PC-3 (cell line): ENCODE measurements at regions not wholly inside any gene's neighbourhood (a gene's known extent, or its start where the extent isn't known, plus 50 kb on each side); places are given as distances from the start of the nearest gene placed in this dataset.

Source experiments
- ATAC-seq: fragments of 200-7000 bp; cut with Tn5 transposase; 2 replicates; pipeline ENCODE4 v1.9.1; 2020; ENCODE audit warnings: mild to moderate bottlenecking, moderate library complexity
- BruUV-seq: library from RNA; stranded (reverse); fragments of 400-500 nt; replicated peaks from 2 replicates; lab custom pipeline; 2021; lab: Mats Ljungman, UMichigan
- CTCF ChIA-PET: fragments of 300-600 bp; sonication (Branson Sonifier 250); formaldehyde crosslinking; loops from one replicate; lab custom pipeline; 2022; ENCODE audit warnings: antibody characterized with exemption; lab: Charles Lee
- POLR2A ChIA-PET: fragments of 300-600 bp; sonication (Branson Sonifier 250); formaldehyde crosslinking; loops from one replicate; lab custom pipeline; 2022; ENCODE audit warnings: antibody characterized with exemption; ENCODE audit not compliant: unreplicated experiment; lab: Charles Lee
- DNase-seq: peaks from one replicate; pipeline ENCODE4 v3.0.0-alpha.2; 2015
- H2AFZ ChIP-seq: fragments of 300-600 bp; sonication (generic); 2 replicates; pipeline ENCODE4 v1.6.0; 2016; ENCODE audit warnings: antibody characterized with exemption, low read length
- H3F3A ChIP-seq: fragments of 300-600 bp; sonication (generic); one replicate; pipeline ENCODE4 v1.6.0; 2017; ENCODE audit warnings: antibody characterized with exemption, low read length, control low read depth, mild to moderate bottlenecking; ENCODE audit not compliant: unreplicated experiment
- H3K27ac ChIP-seq: fragments of 300-600 bp; sonication (generic); 2 replicates; pipeline ENCODE4 v1.5.1; 2016; ENCODE audit warnings: mild to moderate bottlenecking, low read length
- H3K27me3 ChIP-seq: fragments of 300-600 bp; sonication (generic); 2 replicates; pipeline ENCODE4 v1.6.1; 2016; ENCODE audit warnings: low read length, mixed read lengths
- H3K36me3 ChIP-seq: fragments of 300-600 bp; sonication (generic); 2 replicates; pipeline ENCODE4 v1.6.1; 2016; ENCODE audit warnings: low read depth, mixed run types, low read length, mixed read lengths
- H3K4me1 ChIP-seq: fragments of 300-600 bp; sonication (generic); 2 replicates; pipeline ENCODE4 v1.5.1; 2016; ENCODE audit warnings: low read length; ENCODE audit not compliant: insufficient read depth
- H3K4me2 ChIP-seq: fragments of 300-600 bp; sonication (generic); 2 replicates; pipeline ENCODE4 v1.6.0; 2016; ENCODE audit warnings: low read length
- H3K4me3 ChIP-seq: fragments of 300-600 bp; sonication (generic); 2 replicates; pipeline ENCODE4 v1.5.1; 2016; ENCODE audit warnings: mild to moderate bottlenecking, low read length, mixed read lengths
- H3K79me2 ChIP-seq: fragments of 300-600 bp; sonication (generic); 2 replicates; pipeline ENCODE4 v1.6.1; 2017; ENCODE audit warnings: low read length, mixed read lengths
- H3K9ac ChIP-seq: fragments of 300-600 bp; sonication (generic); 2 replicates; pipeline ENCODE4 v1.6.0; 2016; ENCODE audit warnings: mild to moderate bottlenecking, low read length
- H3K9me2 ChIP-seq: fragments of 300-600 bp; sonication (generic); replicated peaks from 2 replicates; pipeline ENCODE4 v1.6.1; 2016; ENCODE audit warnings: mixed run types, low read length, mixed read lengths
- H3K9me3 ChIP-seq: fragments of 300-600 bp; sonication (generic); 2 replicates; pipeline ENCODE4 v1.6.1; 2016; ENCODE audit warnings: low read length, mixed read lengths
- H4K20me1 ChIP-seq: fragments of 300-600 bp; sonication (generic); 2 replicates; pipeline ENCODE4 v1.6.1; 2016; ENCODE audit warnings: low read length, mixed read lengths
- EZH2 ChIP-seq: fragments of 300-600 bp; sonication (generic); IDR thresholded peaks from one replicate; pipeline ENCODE4 v1.6.1; 2017; ENCODE audit warnings: antibody characterized with exemption, mild to moderate bottlenecking, low read length; ENCODE audit not compliant: unreplicated experiment
- EZH2phosphoT487 ChIP-seq: fragments of 300-600 bp; sonication (generic); IDR thresholded peaks from 2 replicates; pipeline ENCODE4 v1.6.1; 2018; ENCODE audit warnings: mild to moderate bottlenecking, antibody characterized with exemption, low read length, borderline replicate concordance
- intact Hi-C: fragments of 100-400 bp; cut with micrococcal nuclease; formaldehyde crosslinking; loops from 2 replicates; pipeline ENCODE4 v1.9.0; 2023
- TF ChIP-seq, protein P1 (sequence below): fragments of 300-600 bp; sonication (generic); conservative IDR thresholded peaks from 2 replicates; pipeline ENCODE4 v1.5.1; 2017; ENCODE audit warnings: antibody characterized with exemption, low read depth, mild to moderate bottlenecking, low read length

DNA sequence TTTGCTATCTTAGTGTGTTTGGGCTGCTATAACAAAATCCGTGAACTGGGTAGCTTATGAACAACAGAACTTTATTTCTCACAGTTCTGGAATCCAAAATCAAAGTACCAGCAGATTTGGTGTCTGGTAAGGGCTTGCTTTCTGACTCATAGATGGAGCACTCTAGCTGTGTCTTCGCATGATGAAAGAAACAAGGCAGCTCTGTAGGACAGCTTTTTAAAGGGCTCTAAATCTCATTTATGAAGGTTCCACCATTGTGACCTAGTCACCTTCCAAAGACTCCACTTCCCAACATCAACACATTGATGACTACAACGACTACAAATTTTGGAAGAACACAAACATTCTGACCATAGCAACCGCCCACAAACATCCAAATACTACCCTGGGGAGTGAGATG lies 158.6 kb upstream of the LCORL start:
- TF ChIP-seq EZH2 (no peak), EZH2phosphoT487 (no peak)
- TF ChIP-seq, protein P1, sequence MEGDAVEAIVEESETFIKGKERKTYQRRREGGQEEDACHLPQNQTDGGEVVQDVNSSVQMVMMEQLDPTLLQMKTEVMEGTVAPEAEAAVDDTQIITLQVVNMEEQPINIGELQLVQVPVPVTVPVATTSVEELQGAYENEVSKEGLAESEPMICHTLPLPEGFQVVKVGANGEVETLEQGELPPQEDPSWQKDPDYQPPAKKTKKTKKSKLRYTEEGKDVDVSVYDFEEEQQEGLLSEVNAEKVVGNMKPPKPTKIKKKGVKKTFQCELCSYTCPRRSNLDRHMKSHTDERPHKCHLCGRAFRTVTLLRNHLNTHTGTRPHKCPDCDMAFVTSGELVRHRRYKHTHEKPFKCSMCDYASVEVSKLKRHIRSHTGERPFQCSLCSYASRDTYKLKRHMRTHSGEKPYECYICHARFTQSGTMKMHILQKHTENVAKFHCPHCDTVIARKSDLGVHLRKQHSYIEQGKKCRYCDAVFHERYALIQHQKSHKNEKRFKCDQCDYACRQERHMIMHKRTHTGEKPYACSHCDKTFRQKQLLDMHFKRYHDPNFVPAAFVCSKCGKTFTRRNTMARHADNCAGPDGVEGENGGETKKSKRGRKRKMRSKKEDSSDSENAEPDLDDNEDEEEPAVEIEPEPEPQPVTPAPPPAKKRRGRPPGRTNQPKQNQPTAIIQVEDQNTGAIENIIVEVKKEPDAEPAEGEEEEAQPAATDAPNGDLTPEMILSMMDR: no peak
- Histone ChIP-seq H3K27me3 (no peaks in the 10 kb centered on the region), H3K9me2 (no peaks in the 10 kb centered on the region), H3K36me3 (no peaks in the 10 kb centered on the region), H3K4me3 (no peak overlapping the region), H3K4me1 (no peaks in the 10 kb centered on the region), H2AFZ (no peak overlapping the region), H3F3A (no peaks in the 10 kb centered on the region), H4K20me1 (no peaks in the 10 kb centered on the region), H3K79me2 (no peaks in the 10 kb centered on the region), H3K4me2 (no peak overlapping the region), H3K9ac (no peak overlapping the region), H3K27ac (no peak overlapping the region), H3K9me3 (no peaks in the 10 kb centered on the region)
- no peak for DNase-seq
- ATAC-seq: no peak
- ChIA-PET CTCF (no interaction called here), POLR2A (no interaction called here)
- intact Hi-C loops: no loop called here
- BruUV-seq: no TSS peak

DNA sequence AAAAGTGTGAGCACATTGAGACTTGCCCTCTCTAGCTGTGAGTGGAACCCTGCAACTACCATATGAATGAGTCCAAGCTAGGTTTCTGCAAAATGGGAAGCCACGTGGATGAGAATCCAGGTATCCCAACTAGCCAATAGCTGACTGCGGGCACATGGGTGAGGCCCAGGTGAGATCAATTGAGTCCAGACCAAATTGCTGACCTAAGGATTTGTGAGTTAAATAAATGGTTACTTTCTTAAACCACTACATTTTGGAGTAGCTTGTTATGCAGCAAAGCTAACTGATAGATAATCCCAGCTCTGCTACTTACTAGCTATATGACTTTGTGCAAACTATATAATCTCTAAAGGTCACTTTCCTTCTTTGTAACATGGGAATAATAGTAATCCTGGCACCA lies 150.3 kb upstream of the LCORL start:
- H3K27ac ChIP-seq: no peak overlapping the region
- H3F3A ChIP-seq: no peaks in the 10 kb centered on the region
- H3K9ac ChIP-seq: no peak overlapping the region
- no peaks in the 10 kb centered on the region for H4K20me1 ChIP-seq
- ATAC-seq (no peak), DNase-seq (no peak)
- no peak overlapping the region for H3K4me3 ChIP-seq
- no peaks in the 10 kb centered on the region for H3K9me3 ChIP-seq
- H2AFZ ChIP-seq: no peak overlapping the region
- intact Hi-C loops: no loop called here
- H3K27me3 ChIP-seq: peaks cover 24% of the 10 kb centered on the region
- ChIA-PET POLR2A (no interaction called here), CTCF (no interaction called here)
- H3K79me2 ChIP-seq: no peaks in the 10 kb centered on the region
- no peaks in the 10 kb centered on the region for H3K36me3 ChIP-seq
- no peaks in the 10 kb centered on the region for H3K9me2 ChIP-seq
- no TSS peak for BruUV-seq
- TF ChIP-seq, protein P1: no peak
- TF ChIP-seq EZH2phosphoT487 (no peak), EZH2 (no peak)
- no peaks in the 10 kb centered on the region for H3K4me1 ChIP-seq
- no peak overlapping the region for H3K4me2 ChIP-seq

DNA sequence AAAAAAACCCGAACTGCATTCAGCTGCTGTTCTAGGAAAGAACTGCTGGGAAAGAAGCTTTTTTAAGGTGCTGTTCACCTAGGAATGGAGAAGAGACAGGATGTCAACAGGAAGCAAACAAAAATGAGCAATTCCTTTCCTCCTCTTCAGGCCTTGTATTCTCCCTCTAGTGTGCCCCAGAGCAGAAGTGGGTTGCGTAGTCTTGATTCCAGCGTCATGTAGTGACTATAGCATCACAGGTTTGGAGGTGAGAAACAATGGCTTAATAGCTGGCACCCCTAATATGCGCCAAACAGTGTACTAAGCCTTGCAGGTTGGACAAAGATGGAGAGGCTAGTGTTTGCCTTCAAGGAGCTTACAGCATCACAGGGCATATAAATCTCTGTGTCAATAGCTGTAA lies 146.3 kb upstream of the LCORL start:
- H4K20me1 ChIP-seq: no peaks in the 10 kb centered on the region
- H3F3A ChIP-seq: no peaks in the 10 kb centered on the region
- no TSS peak for BruUV-seq
- no peaks in the 10 kb centered on the region for H3K9me3 ChIP-seq
- no peak overlapping the region for H2AFZ ChIP-seq
- H3K4me1 ChIP-seq: no peaks in the 10 kb centered on the region
- no peaks in the 10 kb centered on the region for H3K9me2 ChIP-seq
- no peak for DNase-seq
- no peak overlapping the region for H3K4me2 ChIP-seq
- ATAC-seq: no peak
- POLR2A ChIA-PET: no interaction called here
- CTCF ChIA-PET: no interaction called here
- H3K79me2 ChIP-seq: no peaks in the 10 kb centered on the region
- intact Hi-C loops: no loop called here
- no peak for TF ChIP-seq EZH2phosphoT487
- TF ChIP-seq, protein P1: no peak
- TF ChIP-seq EZH2: no peak
- no peaks in the 10 kb centered on the region for H3K36me3 ChIP-seq
- H3K27me3 ChIP-seq: peaks cover 14% of the 10 kb centered on the region
- no peak overlapping the region for H3K9ac ChIP-seq
- H3K4me3 ChIP-seq: no peak overlapping the region
- no peak overlapping the region for H3K27ac ChIP-seq
